ENCODE measurements at regions not wholly inside any gene's neighbourhood (a gene's known extent, or its start where the extent isn't known, plus 50 kb on each side); places are given as distances from the start of the nearest gene placed in this dataset.

GRCh38 chr14:101473795-101474562, 87.3 kb upstream of the DIO3 start:
- FAIRE-seq: no peak
- no peak for DNase-seq (ENCODE audit: insufficient read length, low spot score)
- no peak for TF ChIP-seq POLR2AphosphoS5 (IDR thresholded peaks at IDR 0.05; ENCODE audit: low read depth, low read length)

- TF ChIP-seq PAX5 (IDR thresholded peaks at IDR 0.05; ENCODE audit: insufficient read depth, low read length, severe bottlenecking) (no peak), POLR2AphosphoS5 (IDR thresholded peaks at IDR 0.05; ENCODE audit: low read depth, low read length) (no peak), POU2F2 (IDR thresholded peaks at IDR 0.05; ENCODE audit: low read depth, low read length) (no peak), POLR2A (IDR thresholded peaks at IDR 0.05; ENCODE audit: low read depth, low read length) (no peak), SPI1 (IDR thresholded peaks at IDR 0.05; ENCODE audit: low read depth, low read length) (no peak), TAF1 (IDR thresholded peaks at IDR 0.05; ENCODE audit: low read depth, low read length) (no peak)
- DNase-seq (ENCODE audit: insufficient read length, low spot score) (no peak), FAIRE-seq (no peak)
These were observed 86.5 kb upstream of the DIO3 start for GRCh38 chr14:101474563-101475455.

- DNase-seq (ENCODE audit: insufficient read length, low spot score): no peak
- no peak for TF ChIP-seq TAF1 (IDR thresholded peaks at IDR 0.05; ENCODE audit: low read depth, low read length)
- no peak for TF ChIP-seq POLR2A (IDR thresholded peaks at IDR 0.05; ENCODE audit: low read depth, low read length)
- no peak for TF ChIP-seq PAX5 (IDR thresholded peaks at IDR 0.05; ENCODE audit: insufficient read depth, low read length, severe bottlenecking)
- no peak for TF ChIP-seq POLR2AphosphoS5 (IDR thresholded peaks at IDR 0.05; ENCODE audit: low read depth, low read length)
- no peak for TF ChIP-seq POU2F2 (IDR thresholded peaks at IDR 0.05; ENCODE audit: low read depth, low read length)
- no peak for TF ChIP-seq SPI1 (IDR thresholded peaks at IDR 0.05; ENCODE audit: low read depth, low read length)
- FAIRE-seq: no peak
These were observed 85.6 kb upstream of the DIO3 start for GRCh38 chr14:101475456-101476257.

- no peak for FAIRE-seq
- TF ChIP-seq POLR2AphosphoS5 (IDR thresholded peaks at IDR 0.05; ENCODE audit: low read depth, low read length) (no peak), TAF1 (IDR thresholded peaks at IDR 0.05; ENCODE audit: low read depth, low read length) (no peak), POLR2A (IDR thresholded peaks at IDR 0.05; ENCODE audit: low read depth, low read length) (no peak), PAX5 (IDR thresholded peaks at IDR 0.05; ENCODE audit: insufficient read depth, low read length, severe bottlenecking) (no peak), SPI1 (IDR thresholded peaks at IDR 0.05; ENCODE audit: low read depth, low read length) (no peak), POU2F2 (IDR thresholded peaks at IDR 0.05; ENCODE audit: low read depth, low read length) (no peak)
These were observed 84.9 kb upstream of the DIO3 start for GRCh38 chr14:101476258-101476915.

GRCh38 chr14:101476916-101477553, 84.3 kb upstream of the DIO3 start:
- no peak for FAIRE-seq
- TF ChIP-seq POLR2AphosphoS5 (IDR thresholded peaks at IDR 0.05; ENCODE audit: low read depth, low read length): no peak
- no peak for TF ChIP-seq TAF1 (IDR thresholded peaks at IDR 0.05; ENCODE audit: low read depth, low read length)
- TF ChIP-seq POU2F2 (IDR thresholded peaks at IDR 0.05; ENCODE audit: low read depth, low read length): no peak
- no peak for TF ChIP-seq PAX5 (IDR thresholded peaks at IDR 0.05; ENCODE audit: insufficient read depth, low read length, severe bottlenecking)
- no peak for TF ChIP-seq SPI1 (IDR thresholded peaks at IDR 0.05; ENCODE audit: low read depth, low read length)
- no peak for TF ChIP-seq POLR2A (IDR thresholded peaks at IDR 0.05; ENCODE audit: low read depth, low read length)
- DNase-seq (ENCODE audit: insufficient read length, low spot score): no peak

More at GRCh38 chr14:101476258-101476915, 84.9 kb upstream of the DIO3 start:
- DNase-seq (ENCODE audit: insufficient read length, low spot score): no peak

- no peak for DNase-seq (ENCODE audit: insufficient read length, low spot score)
- TF ChIP-seq POU2F2 (IDR thresholded peaks at IDR 0.05; ENCODE audit: low read depth, low read length) (no peak), SPI1 (IDR thresholded peaks at IDR 0.05; ENCODE audit: low read depth, low read length) (no peak), POLR2AphosphoS5 (IDR thresholded peaks at IDR 0.05; ENCODE audit: low read depth, low read length) (no peak), POLR2A (IDR thresholded peaks at IDR 0.05; ENCODE audit: low read depth, low read length) (no peak), PAX5 (IDR thresholded peaks at IDR 0.05; ENCODE audit: insufficient read depth, low read length, severe bottlenecking) (no peak), TAF1 (IDR thresholded peaks at IDR 0.05; ENCODE audit: low read depth, low read length) (no peak)
- FAIRE-seq: no peak
These were observed 83.6 kb upstream of the DIO3 start for GRCh38 chr14:101477648-101478047.

GRCh38 chr14:101478096-101478495, 83.2 kb upstream of the DIO3 start:
- no peak for FAIRE-seq
- TF ChIP-seq POU2F2 (IDR thresholded peaks at IDR 0.05; ENCODE audit: low read depth, low read length): no peak
- TF ChIP-seq SPI1 (IDR thresholded peaks at IDR 0.05; ENCODE audit: low read depth, low read length): no peak
- TF ChIP-seq TAF1 (IDR thresholded peaks at IDR 0.05; ENCODE audit: low read depth, low read length): no peak
- TF ChIP-seq PAX5 (IDR thresholded peaks at IDR 0.05; ENCODE audit: insufficient read depth, low read length, severe bottlenecking): no peak
- TF ChIP-seq POLR2A (IDR thresholded peaks at IDR 0.05; ENCODE audit: low read depth, low read length): no peak
- TF ChIP-seq POLR2AphosphoS5 (IDR thresholded peaks at IDR 0.05; ENCODE audit: low read depth, low read length): no peak
- no peak for DNase-seq (ENCODE audit: insufficient read length, low spot score)

- TF ChIP-seq SPI1 (IDR thresholded peaks at IDR 0.05; ENCODE audit: low read depth, low read length): no peak
- no peak for TF ChIP-seq PAX5 (IDR thresholded peaks at IDR 0.05; ENCODE audit: insufficient read depth, low read length, severe bottlenecking)
- TF ChIP-seq TAF1 (IDR thresholded peaks at IDR 0.05; ENCODE audit: low read depth, low read length): no peak
- no peak for TF ChIP-seq POLR2A (IDR thresholded peaks at IDR 0.05; ENCODE audit: low read depth, low read length)
- no peak for TF ChIP-seq POU2F2 (IDR thresholded peaks at IDR 0.05; ENCODE audit: low read depth, low read length)
- DNase-seq (ENCODE audit: insufficient read length, low spot score): no peak
- FAIRE-seq: no peak
These were observed 82.4 kb upstream of the DIO3 start for GRCh38 chr14:101478796-101479410.
